PC-3 (cell line): ENCODE measurements at regions not wholly inside any gene's neighbourhood (a gene's known extent, or its start where the extent isn't known, plus 50 kb on each side); places are given as distances from the start of the nearest gene placed in this dataset.
A peak's percentile ranks its signal among the peaks of the same experiment; 100 is the strongest.

Source experiments
- ATAC-seq: fragments of 200-7000 bp; cut with Tn5 transposase; 2 replicates; pipeline ENCODE4 v1.9.1; 2020; ENCODE audit warnings: mild to moderate bottlenecking, moderate library complexity
- BruUV-seq: library from RNA; stranded (reverse); fragments of 400-500 nt; replicated peaks from 2 replicates; lab custom pipeline; 2021; lab: Mats Ljungman, UMichigan
- CTCF ChIA-PET: fragments of 300-600 bp; sonication (Branson Sonifier 250); formaldehyde crosslinking; loops from one replicate; lab custom pipeline; 2022; ENCODE audit warnings: antibody characterized with exemption; lab: Charles Lee
- POLR2A ChIA-PET: fragments of 300-600 bp; sonication (Branson Sonifier 250); formaldehyde crosslinking; loops from one replicate; lab custom pipeline; 2022; ENCODE audit warnings: antibody characterized with exemption; ENCODE audit not compliant: unreplicated experiment; lab: Charles Lee
- DNase-seq: peaks from one replicate; pipeline ENCODE4 v3.0.0-alpha.2; 2015
- H2AFZ ChIP-seq: fragments of 300-600 bp; sonication (generic); 2 replicates; pipeline ENCODE4 v1.6.0; 2016; ENCODE audit warnings: antibody characterized with exemption, low read length
- H3F3A ChIP-seq: fragments of 300-600 bp; sonication (generic); one replicate; pipeline ENCODE4 v1.6.0; 2017; ENCODE audit warnings: antibody characterized with exemption, low read length, control low read depth, mild to moderate bottlenecking; ENCODE audit not compliant: unreplicated experiment
- H3K27ac ChIP-seq: fragments of 300-600 bp; sonication (generic); 2 replicates; pipeline ENCODE4 v1.5.1; 2016; ENCODE audit warnings: mild to moderate bottlenecking, low read length
- H3K27me3 ChIP-seq: fragments of 300-600 bp; sonication (generic); 2 replicates; pipeline ENCODE4 v1.6.1; 2016; ENCODE audit warnings: low read length, mixed read lengths
- H3K36me3 ChIP-seq: fragments of 300-600 bp; sonication (generic); 2 replicates; pipeline ENCODE4 v1.6.1; 2016; ENCODE audit warnings: low read depth, mixed run types, low read length, mixed read lengths
- H3K4me1 ChIP-seq: fragments of 300-600 bp; sonication (generic); 2 replicates; pipeline ENCODE4 v1.5.1; 2016; ENCODE audit warnings: low read length; ENCODE audit not compliant: insufficient read depth
- H3K4me2 ChIP-seq: fragments of 300-600 bp; sonication (generic); 2 replicates; pipeline ENCODE4 v1.6.0; 2016; ENCODE audit warnings: low read length
- H3K4me3 ChIP-seq: fragments of 300-600 bp; sonication (generic); 2 replicates; pipeline ENCODE4 v1.5.1; 2016; ENCODE audit warnings: mild to moderate bottlenecking, low read length, mixed read lengths
- H3K79me2 ChIP-seq: fragments of 300-600 bp; sonication (generic); 2 replicates; pipeline ENCODE4 v1.6.1; 2017; ENCODE audit warnings: low read length, mixed read lengths
- H3K9ac ChIP-seq: fragments of 300-600 bp; sonication (generic); 2 replicates; pipeline ENCODE4 v1.6.0; 2016; ENCODE audit warnings: mild to moderate bottlenecking, low read length
- H3K9me2 ChIP-seq: fragments of 300-600 bp; sonication (generic); replicated peaks from 2 replicates; pipeline ENCODE4 v1.6.1; 2016; ENCODE audit warnings: mixed run types, low read length, mixed read lengths
- H3K9me3 ChIP-seq: fragments of 300-600 bp; sonication (generic); 2 replicates; pipeline ENCODE4 v1.6.1; 2016; ENCODE audit warnings: low read length, mixed read lengths
- H4K20me1 ChIP-seq: fragments of 300-600 bp; sonication (generic); 2 replicates; pipeline ENCODE4 v1.6.1; 2016; ENCODE audit warnings: low read length, mixed read lengths
- CTCF ChIP-seq: fragments of 300-600 bp; sonication (generic); conservative IDR thresholded peaks from 2 replicates; pipeline ENCODE4 v1.5.1; 2017; ENCODE audit warnings: antibody characterized with exemption, low read depth, mild to moderate bottlenecking, low read length
- EZH2 ChIP-seq: fragments of 300-600 bp; sonication (generic); IDR thresholded peaks from one replicate; pipeline ENCODE4 v1.6.1; 2017; ENCODE audit warnings: antibody characterized with exemption, mild to moderate bottlenecking, low read length; ENCODE audit not compliant: unreplicated experiment
- EZH2phosphoT487 ChIP-seq: fragments of 300-600 bp; sonication (generic); IDR thresholded peaks from 2 replicates; pipeline ENCODE4 v1.6.1; 2018; ENCODE audit warnings: mild to moderate bottlenecking, antibody characterized with exemption, low read length, borderline replicate concordance
- intact Hi-C: fragments of 100-400 bp; cut with micrococcal nuclease; formaldehyde crosslinking; loops from 2 replicates; pipeline ENCODE4 v1.9.0; 2023

- Histone ChIP-seq H3F3A (no peaks in the 10 kb centered on the region), H2AFZ (no peak overlapping the region), H3K79me2 (no peaks in the 10 kb centered on the region), H3K27ac (no peak overlapping the region), H3K9me3 (no peaks in the 10 kb centered on the region), H3K4me3 (no peak overlapping the region), H3K9ac (no peak overlapping the region), H3K36me3 (no peaks in the 10 kb centered on the region), H3K4me1 (no peaks in the 10 kb centered on the region), H4K20me1 (no peaks in the 10 kb centered on the region), H3K9me2 (peaks cover 4% of the 10 kb centered on the region; the same call in 1 of the 2 replicates), H3K27me3 (no peaks in the 10 kb centered on the region), H3K4me2 (no peak overlapping the region)
- intact Hi-C loops, result no loop called here
- BruUV-seq, result no TSS peak
- ATAC-seq (no peak), DNase-seq (no peak)
- POLR2A ChIA-PET, result no interaction called here
- TF ChIP-seq EZH2 (no peak), EZH2phosphoT487 (no peak), CTCF (no peak)
- CTCF ChIA-PET, result no interaction called here
Measured at GRCh38 chr10:35875016-35875676, 233.1 kb upstream of the FZD8 start.

GRCh38 chr10:35874311-35875015 lies 232.4 kb upstream of the FZD8 start:
- no peaks in the 10 kb centered on the region for H3F3A ChIP-seq
- H3K9me3 ChIP-seq, result no peaks in the 10 kb centered on the region
- H3K36me3 ChIP-seq, result no peaks in the 10 kb centered on the region
- H3K4me2 ChIP-seq, result no peak overlapping the region
- TF ChIP-seq CTCF (no peak), EZH2 (no peak), EZH2phosphoT487 (no peak)
- H3K27me3 ChIP-seq, result no peaks in the 10 kb centered on the region
- POLR2A ChIA-PET, result no interaction called here
- CTCF ChIA-PET, result no interaction called here
- intact Hi-C loops, result no loop called here
- H3K79me2 ChIP-seq, result no peaks in the 10 kb centered on the region
- no peak overlapping the region for H3K9ac ChIP-seq
- no TSS peak for BruUV-seq
- no peak overlapping the region for H2AFZ ChIP-seq
- DNase-seq (no peak), ATAC-seq (no peak)
- no peak overlapping the region for H3K27ac ChIP-seq
- no peaks in the 10 kb centered on the region for H4K20me1 ChIP-seq
- no peaks in the 10 kb centered on the region for H3K9me2 ChIP-seq
- no peak overlapping the region for H3K4me3 ChIP-seq
- H3K4me1 ChIP-seq, result no peaks in the 10 kb centered on the region

DNA sequence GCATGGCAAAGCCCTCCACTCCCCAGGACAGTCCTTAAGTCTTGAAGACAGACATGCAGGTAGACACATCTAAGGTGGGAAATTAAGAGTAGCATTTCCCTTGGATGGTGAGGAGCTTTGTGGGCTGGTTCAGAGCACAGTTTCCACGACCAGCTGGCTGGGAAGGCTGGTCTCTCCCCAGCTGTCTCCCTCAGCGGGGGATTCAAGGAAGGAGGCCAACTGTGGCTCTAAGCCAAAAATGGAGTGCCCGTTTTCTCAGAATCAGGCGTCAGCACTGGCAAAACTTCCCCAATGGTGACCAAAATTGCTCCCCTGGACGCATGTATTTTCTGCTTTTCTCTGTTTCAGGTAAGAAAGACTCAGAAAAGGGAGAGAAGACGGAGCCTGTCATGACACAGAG lies 230.6 kb upstream of the FZD8 start:
- H3F3A ChIP-seq, result no peaks in the 10 kb centered on the region
- H3K9me3 ChIP-seq, result no peaks in the 10 kb centered on the region
- DNase-seq (no peak), ATAC-seq (no peak)
- H3K9ac ChIP-seq, result no peak overlapping the region
- H3K4me1 ChIP-seq, result no peaks in the 10 kb centered on the region
- H3K9me2 ChIP-seq, result no peaks in the 10 kb centered on the region
- no peaks in the 10 kb centered on the region for H3K36me3 ChIP-seq
- TF ChIP-seq EZH2phosphoT487, result no peak
- no peaks in the 10 kb centered on the region for H3K79me2 ChIP-seq
- H3K27ac ChIP-seq, result no peak overlapping the region
- CTCF ChIA-PET, result no interaction called here
- no peaks in the 10 kb centered on the region for H4K20me1 ChIP-seq
- intact Hi-C loops, result no loop called here
- H3K27me3 ChIP-seq, result no peaks in the 10 kb centered on the region
- POLR2A ChIA-PET, result no interaction called here
- no TSS peak for BruUV-seq
- no peak overlapping the region for H3K4me3 ChIP-seq
- no peak overlapping the region for H3K4me2 ChIP-seq
- H2AFZ ChIP-seq, result 0 out of 2 replicates have a peak overlapping the region, but pooled peaks have one; percentile 4
